GM18505 (cell line): ENCODE measurements at regions not wholly inside any gene's neighbourhood (a gene's known extent, or its start where the extent isn't known, plus 50 kb on each side); places are given as distances from the start of the nearest gene placed in this dataset.
"Not testable (repeated sequence)": the region's sequence is repeated elsewhere in the genome, so short reads cannot be mapped to it uniquely, and the experiment has no call there.

Experiments used
- ATAC-seq: cut with Tn5 transposase; IDR thresholded peaks from one replicate; pipeline ENCODE4 v1.9.1; 2021; ENCODE audit not compliant: unreplicated experiment
- POLR2A ChIP-seq: IDR thresholded peaks from 4 replicates; pipeline ENCODE4 v1.6.1; 2011; ENCODE audit warnings: borderline replicate concordance; ENCODE audit not compliant: insufficient read depth, insufficient read length; ENCODE audit errors: extremely low read depth

DNA sequence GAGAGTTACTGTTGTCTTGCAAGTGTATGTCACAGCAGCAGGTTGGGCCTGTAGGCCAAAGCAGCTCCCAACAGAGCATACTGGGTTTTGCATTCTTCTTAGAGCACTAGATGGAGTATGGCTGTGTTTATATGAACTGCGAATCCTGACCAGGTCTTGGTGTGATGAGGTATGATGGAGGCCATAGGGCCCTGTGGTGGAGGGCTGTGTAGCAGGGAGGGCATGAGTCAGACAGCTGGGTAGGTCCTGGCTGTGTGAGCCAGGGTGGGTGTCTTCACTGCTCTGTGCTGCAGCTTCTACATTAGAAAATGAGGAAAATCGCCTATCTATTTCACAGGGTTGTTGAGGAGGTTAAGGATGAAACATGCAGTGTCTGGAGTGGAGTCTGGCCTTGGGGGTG lies 124.2 kb downstream of the BUB3 start:
- TF ChIP-seq POLR2A: no peak
- no peak for ATAC-seq

DNA sequence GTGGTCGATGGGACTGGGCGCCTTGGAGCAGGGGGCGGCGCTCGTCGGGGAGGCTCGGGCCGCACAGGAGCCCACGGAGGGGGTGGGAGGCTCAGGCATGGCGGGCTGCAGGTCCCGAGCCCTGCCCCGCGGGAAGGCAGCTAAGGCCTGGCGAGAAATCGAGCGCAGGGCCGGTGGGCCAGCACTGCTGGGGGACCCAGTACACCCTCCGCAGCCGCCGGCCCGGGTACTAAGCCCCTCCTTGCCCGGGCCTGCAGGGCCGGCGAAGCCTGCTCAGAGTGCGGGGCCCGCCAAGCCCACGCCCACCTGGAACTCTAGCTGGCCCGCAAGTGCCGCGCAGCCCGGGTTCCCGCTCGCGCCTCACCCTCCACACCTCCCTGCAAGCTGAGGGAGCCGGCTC lies 129.2 kb downstream of the BUB3 start:
- not testable (repeated sequence) for ATAC-seq

DNA sequence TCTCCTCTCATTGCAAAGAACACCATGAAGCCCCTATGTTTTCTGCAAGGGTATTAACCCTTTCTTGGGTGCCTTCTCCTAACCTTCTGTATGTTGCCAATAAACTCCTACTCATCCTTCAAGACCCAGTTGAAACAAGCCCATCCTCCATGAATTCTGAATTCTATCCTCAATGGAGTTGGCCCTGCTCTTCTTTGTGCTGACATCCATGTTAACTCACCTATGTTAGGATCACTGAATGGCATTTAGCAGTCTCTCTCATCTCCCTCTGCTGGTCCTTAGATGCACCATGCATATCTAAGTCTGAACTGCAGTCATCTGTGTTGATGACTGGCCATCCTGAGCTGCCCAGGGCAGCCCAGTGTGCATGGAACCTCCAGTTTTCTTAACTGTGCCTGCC lies 129.8 kb downstream of the BUB3 start:
- TF ChIP-seq POLR2A: no peak
- no peak for ATAC-seq

DNA sequence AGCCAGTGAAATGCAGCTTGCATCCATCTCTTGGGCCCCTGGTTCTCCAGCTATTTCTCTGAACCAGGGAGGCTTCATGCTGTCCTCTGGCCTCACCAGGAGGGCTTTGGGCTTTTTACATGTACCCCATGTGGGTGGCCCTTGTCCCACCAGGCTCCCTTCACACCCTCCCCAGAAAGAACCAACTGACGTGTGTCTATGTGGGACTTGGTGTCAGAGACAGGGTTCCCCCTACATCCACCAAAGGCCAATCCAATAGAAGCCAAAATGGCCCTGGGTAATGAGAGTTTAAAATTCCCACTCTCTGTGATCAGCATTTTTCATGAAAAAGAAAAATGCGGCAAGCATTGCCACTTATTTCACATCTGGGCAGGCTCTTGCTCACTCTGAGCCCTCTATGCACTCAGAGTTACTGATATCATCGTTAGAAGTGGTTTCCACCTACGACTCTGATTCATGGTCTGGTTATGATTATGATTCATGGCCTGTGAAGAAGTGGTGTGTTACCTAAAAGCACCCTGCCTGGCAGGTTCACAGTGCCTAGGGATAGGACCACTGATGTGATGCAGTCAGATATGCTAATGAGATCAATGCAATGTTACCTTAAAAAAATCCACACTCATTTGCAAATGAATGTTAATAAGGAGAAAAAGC lies 133.5 kb downstream of the BUB3 start:
- TF ChIP-seq POLR2A: no peak
- ATAC-seq: no peak

DNA sequence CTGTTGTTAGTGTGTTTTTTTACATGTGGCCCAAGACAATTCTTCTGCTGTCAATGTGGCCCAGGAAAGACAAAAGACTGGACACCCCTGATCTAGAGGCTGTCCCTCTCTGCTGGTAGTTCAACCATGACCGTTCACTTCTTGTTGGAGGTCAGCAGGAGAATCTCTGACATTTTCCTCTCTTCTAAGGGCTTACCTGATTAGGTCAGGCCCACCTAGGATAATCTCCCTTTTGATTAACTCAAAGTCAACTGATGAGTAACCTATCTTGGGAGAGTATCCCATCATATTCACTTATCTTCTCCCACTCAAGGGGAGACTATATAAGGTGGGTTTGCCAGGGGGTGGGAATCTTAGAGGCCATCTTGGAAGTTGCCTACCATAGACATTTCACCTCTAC lies 135.2 kb downstream of the BUB3 start:
- TF ChIP-seq POLR2A: no peak
- ATAC-seq: no peak

DNA sequence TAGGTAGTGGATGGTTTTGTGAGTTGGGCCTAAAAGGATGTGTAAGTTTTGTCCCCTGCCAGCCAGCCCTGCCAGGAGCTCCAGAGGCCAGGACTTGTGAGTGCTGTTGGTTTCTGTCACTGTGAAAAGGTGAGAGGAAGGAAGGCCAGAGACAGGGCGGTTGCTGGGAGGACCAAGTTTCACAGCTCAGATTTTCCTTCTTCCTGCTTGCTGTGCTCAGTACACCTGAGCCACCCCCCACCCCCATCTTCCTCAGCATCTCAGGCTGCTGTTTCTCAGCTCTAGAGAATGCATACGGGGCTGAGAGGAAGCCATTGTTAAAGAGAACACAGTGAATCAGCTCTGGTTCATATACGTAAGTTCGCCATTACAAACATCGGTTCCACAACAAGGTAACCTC lies 139.9 kb downstream of the BUB3 start:
- ATAC-seq: no peak
- no peak for TF ChIP-seq POLR2A

DNA sequence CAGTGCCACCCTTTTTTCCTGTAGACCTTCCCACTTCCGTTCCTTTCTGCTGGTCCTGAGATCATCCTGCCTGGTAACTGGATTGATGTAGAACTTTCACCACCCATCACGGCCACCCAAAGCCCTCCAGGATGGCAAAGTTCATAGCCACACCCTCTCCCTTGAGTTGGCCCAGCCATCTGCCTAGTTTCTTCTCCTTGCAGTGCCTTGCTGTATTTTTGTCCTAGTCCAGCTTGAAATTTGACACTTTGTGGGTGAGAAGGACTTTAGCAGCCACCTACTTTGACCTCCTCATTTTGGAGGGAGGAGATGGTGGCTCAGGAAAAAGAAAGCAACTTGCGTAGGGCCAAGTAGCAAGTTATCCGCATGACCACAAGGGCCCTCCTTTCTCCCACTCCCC lies 140.7 kb downstream of the BUB3 start:
- ATAC-seq: no peak
- no peak for TF ChIP-seq POLR2A

DNA sequence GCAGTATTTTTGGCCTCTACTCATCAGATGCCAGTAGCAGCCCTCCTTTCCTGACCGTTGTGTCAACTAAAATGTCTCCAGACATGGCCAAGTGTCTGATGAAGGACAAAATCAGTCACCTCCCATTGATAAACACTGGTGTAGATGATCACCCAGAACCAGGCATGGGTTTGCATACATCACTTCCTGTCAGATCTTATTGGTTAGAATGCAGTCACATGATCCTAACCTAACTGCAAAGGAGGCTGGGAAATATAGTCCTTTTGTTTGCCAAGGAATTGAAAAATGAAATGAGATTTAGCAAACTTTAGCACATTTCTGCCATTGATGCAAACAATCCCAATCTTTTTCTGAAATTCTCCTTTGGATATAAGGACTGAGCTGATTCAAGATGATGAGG lies 141.4 kb downstream of the BUB3 start:
- TF ChIP-seq POLR2A: no peak
- no peak for ATAC-seq

DNA sequence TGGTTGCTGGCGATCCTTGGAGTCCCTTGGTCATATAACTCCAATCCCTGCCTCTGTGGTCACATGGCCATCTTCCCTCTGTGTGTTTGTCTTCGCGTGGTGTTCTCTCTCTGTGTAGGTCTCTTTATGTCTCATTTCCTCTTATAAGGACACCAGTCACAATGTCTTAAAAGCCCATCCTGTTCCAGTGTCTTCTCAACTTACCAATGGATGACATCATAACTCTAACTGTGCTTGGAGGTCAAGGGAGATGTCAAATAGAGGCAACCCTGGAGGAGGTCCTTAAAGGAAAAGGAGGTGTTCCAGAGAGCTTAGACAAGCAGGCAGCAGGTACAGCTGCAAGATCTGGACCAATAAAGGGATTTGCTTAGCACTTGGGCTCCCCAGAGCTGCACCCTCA lies 143.0 kb downstream of the BUB3 start:
- TF ChIP-seq POLR2A: no peak
- no peak for ATAC-seq

DNA sequence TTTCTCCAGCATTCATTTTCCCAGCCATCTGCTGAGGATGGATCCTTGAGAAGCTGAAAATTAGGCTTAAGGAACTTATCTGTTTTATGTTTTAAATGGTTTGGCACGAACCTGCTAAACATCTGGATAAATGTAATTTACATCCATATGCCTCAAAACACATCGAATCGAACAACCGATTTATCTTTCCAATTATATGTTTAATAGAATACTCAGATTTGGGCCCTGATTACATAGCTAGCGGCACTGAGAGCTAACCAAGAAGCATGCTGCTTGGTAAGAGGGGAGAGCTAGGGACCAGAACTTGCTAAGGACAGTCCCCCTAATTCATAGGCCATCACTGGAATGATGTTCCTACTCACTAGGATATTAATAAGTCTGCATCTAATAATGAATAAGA lies 144.4 kb downstream of the BUB3 start:
- no peak for TF ChIP-seq POLR2A
- no peak for ATAC-seq

DNA sequence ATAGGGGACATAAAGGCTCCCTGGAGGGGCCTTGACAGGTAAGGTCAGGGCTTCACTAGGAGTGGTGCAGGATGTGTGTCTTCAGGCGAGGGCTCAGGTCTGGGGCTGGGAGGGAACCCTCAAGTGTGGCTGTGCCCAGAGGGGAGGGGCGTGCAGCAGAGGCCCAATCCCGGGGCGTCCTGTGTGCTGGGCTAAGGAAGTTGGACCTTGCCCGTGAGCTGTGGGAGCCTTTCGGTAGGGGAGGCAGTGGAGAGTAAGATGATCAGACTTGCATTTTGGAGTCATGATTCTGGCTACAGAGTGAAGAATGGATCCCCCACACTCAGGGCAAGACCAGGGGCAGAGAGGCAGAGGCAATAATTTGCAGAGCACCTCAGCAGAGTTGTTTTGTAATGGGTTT lies 145.4 kb downstream of the BUB3 start:
- no peak for TF ChIP-seq POLR2A
- no peak for ATAC-seq

DNA sequence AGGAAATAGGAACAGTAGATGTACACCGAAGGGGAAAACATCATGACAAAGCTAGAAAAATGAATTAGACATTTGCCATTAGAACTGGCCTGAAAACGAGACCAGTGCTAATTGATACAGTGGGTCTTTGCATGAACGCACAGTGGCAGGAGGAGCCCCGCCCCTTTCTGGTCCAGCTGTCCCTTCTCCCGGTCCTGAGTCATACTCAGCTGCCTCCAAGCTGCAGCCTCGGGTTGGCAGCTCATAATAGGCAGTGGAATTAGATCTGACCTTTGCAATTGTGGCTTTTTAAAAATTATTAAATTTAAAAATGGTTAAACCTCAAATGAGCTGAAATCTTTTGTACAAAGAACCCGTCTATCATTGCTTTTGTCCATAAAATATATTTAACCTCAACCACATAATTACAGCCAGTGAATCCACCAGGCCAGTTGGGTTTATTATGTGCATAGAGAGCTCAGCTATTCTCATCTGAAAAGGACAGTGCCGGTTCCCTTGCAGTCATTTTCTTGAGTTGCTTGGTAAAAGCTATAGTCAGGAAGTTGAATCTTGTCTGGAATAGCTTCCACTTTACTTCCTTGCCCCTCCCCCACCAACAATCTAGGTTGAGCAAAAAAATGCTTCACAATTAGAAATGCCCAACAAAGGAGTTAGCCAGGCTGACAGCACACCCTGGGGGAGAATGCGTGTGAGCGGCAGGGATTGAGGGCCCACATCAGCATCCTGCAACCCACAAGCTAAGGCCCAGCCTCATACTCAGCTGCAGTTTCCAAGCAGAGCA lies 147.1 kb downstream of the BUB3 start:
- ATAC-seq: no peak
- TF ChIP-seq POLR2A: no peak

DNA sequence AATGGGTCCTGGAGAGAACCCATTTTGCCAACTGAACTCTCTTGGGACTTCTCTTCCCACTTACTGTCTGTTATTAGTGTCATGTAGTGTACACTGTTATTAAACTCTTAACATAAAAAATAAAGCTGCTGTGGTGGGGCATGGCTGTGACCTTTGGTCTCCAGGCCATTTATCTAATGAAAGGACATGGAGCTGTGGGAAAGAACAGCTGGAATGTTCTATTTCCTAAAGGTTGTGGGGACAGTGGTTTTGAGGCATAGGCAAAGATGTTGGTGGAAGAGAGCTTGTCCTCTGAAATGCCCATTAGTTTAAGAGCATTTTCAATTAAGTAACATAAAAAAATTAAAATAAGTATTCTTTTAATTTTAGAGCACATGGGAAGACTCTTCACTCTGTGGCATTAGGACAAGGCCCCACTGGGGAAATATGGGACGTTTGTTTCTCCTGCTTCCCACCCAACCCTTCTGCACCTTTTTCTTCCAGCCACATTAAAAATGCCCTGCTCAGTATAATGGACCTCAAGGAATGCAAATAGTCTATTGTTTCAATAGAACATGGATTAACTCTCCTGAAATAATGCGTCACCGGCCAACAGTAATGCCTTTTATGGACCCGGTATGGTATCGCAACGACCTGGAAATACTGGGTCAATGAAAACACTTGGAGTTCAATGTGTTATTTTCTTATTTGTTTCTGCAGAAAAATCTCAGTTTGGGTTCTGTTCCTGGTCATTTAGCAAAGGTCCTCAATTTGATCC lies 149.6 kb downstream of the BUB3 start:
- TF ChIP-seq POLR2A: no peak
- ATAC-seq: no peak

DNA sequence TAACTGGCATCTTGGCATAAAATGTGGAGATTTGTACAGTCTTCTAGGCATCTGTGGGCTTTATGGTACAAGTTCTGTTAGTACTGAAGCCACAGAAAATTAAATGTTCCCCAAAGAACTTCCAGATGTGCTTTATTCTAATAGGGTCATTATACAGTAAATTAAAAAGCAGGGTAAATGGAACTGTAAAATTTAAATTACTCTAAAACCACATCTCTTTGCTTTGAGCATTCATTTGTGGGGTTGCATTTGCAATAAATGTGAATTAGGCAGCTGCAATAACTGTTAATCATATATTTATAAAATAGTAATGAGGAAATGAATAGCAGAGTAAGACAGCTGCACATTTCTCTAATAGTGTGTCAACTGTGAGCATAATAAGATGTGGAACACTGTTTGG lies 151.5 kb downstream of the BUB3 start:
- ATAC-seq: no peak
- TF ChIP-seq POLR2A: no peak
